Sigmoid colon (tissue), 4 donors: ENCODE measurements at regions not wholly inside any gene's neighbourhood (a gene's known extent, or its start where the extent isn't known, plus 50 kb on each side); places are given as distances from the start of the nearest gene placed in this dataset.

Experiments
- EP300 ChIP-seq, 4 donors: sonication (generic); formaldehyde crosslinking; IDR thresholded peaks; one replicate each; pipeline ENCODE4 v1.6.1; 2017; ENCODE audit warnings: antibody characterized with exemption in 4 of 4
- POLR2A ChIP-seq, 2 donors: fragments of 450-650 bp; IDR thresholded peaks; one replicate each; pipeline ENCODE4 v1.6.1; 2016; ENCODE audit warnings: antibody characterized with exemption in 2 of 2, mild to moderate bottlenecking in 2 of 2, moderate library complexity in 2 of 2
- POLR2AphosphoS5 ChIP-seq, 4 donors: sonication (generic); formaldehyde crosslinking; IDR thresholded peaks; one replicate each; pipeline ENCODE4 v1.6.1; 2017; ENCODE audit warnings: antibody characterized with exemption in 4 of 4
- TF ChIP-seq, protein P1 (sequence below), 4 experiments: fragments of 450-650 bp in 3 of 4; fragments of 200-600 bp in 1 of 4; IDR thresholded peaks; one replicate each; pipeline ENCODE4 v1.5.1; 2016 to 2019; ENCODE audit warnings: antibody characterized with exemption in 4 of 4, mild to moderate bottlenecking in 3 of 4, moderate library complexity in 2 of 4

DNA sequence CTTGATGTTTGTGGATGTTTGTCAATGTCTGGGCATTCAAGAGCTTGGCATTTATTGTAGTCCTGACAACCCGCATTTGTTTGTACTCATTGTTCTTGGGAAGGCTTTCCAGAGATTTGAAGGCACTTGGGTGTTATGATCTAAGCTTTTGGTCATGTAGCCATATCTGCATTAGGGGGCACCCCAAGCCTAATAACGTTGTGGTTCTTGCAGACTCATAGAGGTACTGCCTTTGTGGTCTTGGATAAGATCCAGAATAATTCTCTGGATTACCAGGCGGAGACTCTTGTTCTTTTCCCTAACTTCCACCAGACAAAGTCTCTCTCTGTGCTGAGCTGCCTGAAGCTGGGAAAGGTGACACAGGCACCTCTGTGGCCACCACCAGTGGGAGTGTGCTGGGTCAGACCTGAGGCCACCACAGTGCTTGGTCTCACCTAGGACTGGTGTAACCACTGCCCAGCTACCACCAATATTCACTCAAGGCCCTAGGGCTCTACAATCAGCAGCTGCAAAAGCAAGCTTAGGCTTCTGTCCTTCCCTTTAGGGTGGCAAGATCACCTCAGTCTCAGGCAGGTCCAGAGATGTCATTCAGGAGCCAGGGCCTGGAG lies 144.4 kb upstream of the TAS2R1 start:
- TF ChIP-seq, protein P1, sequence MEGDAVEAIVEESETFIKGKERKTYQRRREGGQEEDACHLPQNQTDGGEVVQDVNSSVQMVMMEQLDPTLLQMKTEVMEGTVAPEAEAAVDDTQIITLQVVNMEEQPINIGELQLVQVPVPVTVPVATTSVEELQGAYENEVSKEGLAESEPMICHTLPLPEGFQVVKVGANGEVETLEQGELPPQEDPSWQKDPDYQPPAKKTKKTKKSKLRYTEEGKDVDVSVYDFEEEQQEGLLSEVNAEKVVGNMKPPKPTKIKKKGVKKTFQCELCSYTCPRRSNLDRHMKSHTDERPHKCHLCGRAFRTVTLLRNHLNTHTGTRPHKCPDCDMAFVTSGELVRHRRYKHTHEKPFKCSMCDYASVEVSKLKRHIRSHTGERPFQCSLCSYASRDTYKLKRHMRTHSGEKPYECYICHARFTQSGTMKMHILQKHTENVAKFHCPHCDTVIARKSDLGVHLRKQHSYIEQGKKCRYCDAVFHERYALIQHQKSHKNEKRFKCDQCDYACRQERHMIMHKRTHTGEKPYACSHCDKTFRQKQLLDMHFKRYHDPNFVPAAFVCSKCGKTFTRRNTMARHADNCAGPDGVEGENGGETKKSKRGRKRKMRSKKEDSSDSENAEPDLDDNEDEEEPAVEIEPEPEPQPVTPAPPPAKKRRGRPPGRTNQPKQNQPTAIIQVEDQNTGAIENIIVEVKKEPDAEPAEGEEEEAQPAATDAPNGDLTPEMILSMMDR (IDR thresholded peaks at IDR 0.05) = no peak
- no peak for TF ChIP-seq EP300 (IDR thresholded peaks at IDR 0.05)
- no peak for TF ChIP-seq POLR2AphosphoS5 (IDR thresholded peaks at IDR 0.05)
- TF ChIP-seq POLR2A (IDR thresholded peaks at IDR 0.05) = no peak
